HCEC 1CT (cell line): ENCODE measurements at regions not wholly inside any gene's neighbourhood (a gene's known extent, or its start where the extent isn't known, plus 50 kb on each side); places are given as distances from the start of the nearest gene placed in this dataset.

Experiments used
- DNase-seq: peaks from one replicate; pipeline ENCODE4 v3.0.0-alpha.2; 2017

DNA sequence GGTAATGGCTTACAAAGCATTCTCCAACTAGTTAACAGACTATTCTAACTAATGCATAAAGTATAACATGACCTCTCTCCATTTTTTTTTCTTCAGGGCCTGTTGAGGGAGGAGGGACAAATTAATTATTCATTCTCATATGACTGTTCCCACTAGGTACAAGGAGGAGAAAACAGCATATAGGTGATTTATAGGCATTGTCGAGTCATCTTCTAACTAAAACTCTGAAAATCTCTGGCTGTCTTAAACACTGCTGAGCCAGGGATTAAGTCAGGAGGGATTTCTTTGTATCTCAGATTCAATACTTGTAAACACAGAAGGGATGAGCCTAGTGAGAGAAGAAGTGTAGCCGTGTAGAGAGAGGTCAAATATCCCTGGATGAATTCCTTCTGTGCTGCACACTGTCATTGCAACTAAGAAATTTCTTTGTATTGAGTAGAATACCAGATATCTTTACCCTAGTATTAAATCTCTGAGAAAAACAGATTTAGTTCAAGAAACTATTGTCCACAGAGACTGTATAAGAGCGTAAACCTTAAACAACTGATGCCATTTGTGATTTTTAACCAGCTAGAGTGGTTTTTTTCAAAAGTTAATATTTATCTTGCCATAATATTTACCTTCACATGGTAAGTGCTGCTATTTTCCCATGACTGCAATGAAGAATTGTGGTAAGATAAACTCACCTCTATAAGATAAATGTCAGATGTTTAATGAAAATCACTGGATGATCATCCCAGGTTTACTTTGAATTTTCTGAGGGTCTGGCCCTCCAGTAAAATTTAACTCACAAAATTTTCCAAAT, 465.3 kb downstream of the RWDD3 start:
- DNase-seq = no peak

DNA sequence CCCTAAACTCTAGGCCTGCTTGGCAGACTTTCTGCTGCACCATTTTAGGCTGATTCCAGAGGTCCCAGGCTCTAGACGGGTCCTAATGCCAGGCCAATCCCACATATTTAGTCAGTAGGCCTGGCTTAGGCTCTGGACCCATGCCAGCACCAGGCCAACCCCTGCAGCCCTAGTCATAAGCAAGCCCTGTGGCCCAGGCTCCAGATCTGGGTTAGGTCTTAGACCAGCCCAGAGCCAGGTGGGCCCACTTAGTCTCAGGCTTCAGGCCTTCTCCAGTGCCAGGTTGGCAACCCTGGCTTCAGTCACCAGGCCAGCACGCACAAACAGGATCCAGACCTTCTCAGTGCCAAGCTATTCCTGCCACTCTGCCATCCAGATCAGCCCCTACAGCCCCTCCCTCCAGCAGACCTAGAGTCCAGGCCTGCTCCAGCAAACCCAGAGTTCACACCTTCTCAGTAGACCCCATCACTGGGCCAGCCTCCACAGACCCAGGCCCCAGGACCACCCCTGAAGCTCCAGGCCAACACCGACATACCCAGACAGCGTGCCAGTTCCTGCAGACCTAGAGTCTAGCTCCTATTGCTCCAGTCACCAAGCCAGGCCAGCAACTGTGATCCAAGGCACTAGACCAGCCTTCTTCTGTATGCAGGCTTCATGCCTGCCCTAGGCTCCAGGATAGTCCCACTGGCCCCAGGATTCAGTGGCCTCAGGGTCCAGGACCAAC, 467.6 kb downstream of the RWDD3 start:
- DNase-seq = no peak

DNA sequence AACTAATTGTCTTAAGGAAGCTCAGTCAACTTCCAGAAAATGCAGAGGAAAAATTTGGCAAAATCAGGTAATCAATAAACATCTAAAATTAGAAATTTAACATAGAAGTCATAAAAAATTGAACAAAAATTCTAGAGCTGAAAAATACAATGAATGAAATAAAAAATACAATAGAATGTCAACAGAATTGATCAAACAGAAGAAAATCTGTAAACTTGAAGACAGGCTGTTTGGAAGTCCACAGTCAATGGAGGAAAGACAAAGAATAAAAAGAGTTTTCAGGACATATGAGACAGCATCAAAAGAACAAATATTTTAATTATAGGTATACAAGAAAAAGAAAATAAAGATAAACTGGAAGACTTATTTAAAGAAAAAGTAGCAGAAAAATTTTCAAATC, 469.0 kb downstream of the RWDD3 start:
- DNase-seq = no peak

DNA sequence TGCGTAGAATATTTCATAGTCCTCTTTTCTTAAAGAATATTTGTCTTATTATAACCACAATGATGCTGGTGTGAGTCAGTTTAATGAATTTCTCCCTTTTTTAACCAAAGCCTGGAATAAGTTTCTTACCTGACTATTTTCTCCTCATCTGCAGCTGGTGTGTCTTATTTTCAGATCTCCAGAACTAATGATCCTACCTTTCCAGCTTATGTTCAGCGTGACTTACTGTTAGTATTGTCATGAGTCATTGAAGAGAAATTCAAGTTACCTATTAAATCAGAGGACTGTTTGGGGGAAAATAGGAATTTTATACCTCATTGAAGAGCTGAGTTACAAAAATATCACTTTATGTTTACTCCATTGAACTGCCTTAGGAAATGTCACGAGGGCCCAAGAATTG, 482.1 kb downstream of the RWDD3 start:
- no peak for DNase-seq

DNA sequence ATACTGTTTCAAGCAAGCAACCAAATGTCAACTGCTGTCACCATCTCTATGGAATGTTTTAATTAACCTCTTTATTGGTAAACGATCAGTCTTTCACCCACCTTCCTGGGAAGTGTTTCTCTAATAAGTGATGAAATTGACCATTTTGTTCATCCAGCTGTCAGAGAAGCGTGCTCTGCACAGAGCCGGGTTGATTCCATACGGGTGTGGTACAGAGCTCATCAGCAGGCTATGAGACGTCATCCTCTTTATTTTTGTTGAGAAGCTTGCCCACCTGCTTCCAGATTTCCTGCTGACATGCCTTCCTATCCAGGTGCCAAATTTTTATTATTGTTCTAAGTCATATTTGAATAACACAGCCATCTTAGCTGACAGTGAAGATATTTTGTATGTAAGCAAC, 482.5 kb downstream of the RWDD3 start:
- DNase-seq = no peak

DNA sequence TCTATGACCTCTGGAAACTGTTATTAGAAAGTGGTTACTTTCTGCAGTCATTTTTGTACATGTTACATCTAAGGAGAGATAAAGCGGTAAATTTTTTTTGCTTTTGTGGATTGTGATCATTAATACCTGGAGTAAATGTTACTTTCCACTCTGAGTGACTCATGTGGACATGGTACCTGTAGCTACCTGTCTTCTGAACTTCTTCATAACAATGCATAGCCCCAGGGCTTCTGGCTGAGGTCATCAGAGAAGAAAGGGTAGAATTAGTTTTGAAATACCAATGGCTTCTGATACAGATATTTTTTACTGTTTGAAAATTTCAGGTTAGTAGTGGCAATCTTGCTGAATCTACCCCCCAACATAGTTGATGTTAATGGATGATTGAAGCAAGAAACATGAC, 489.3 kb downstream of the RWDD3 start:
- no peak for DNase-seq

DNA sequence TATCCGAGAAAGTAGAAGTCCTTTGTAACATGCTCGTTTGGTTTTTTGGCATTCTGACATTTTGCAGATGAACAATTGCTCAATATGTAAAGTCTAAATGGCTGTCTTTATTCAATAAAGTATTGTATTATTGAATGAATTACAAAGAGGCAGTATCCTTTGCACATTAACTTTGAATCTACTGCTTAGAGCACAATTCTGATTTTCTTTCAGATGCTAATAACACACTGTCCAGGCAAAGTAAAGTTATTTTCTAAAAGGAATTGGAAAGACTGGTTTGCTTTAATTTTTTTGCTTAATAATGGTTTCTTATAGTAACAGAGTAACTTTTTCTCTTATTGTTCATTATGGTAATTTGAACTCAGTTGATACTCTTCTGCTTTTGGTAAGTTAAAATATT, 494.8 kb downstream of the RWDD3 start:
- DNase-seq = no peak

DNA sequence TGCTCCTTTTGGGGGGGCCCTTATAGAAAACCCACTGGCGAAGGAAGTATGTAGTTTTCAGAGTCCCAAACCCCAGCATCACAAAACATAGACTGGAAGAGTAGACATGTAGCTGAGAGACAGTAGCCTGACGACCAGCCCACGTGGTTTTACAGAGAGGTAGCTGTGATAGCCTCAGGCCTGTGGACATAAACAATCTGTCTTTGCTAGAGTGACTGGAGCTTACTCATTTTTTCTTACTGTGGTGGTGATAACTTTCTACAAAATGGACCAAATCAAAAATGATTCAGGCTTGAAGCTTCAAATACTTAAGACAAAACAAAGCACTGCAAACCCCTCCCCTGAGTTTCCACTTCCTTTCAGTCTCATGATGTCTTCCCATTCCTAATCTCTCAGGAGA, 497.0 kb downstream of the RWDD3 start:
- no peak for DNase-seq

DNA sequence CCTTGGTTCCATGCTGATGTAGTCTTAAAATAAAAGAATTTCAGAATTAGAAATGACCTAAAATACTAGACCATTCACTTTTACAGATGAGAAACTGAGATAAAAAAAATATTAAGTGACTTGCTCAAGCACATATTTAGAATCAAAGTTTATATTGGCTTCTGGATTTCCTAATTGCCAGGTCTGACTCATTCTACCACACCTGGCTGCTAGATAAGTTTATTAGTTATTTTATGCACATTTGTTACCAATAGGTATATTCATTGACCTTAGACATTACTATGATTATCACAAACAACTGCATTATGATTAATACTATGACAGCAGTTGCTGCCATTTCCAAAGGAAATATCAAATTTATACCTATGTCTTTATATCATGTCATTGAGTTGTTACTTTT, 497.5 kb downstream of the RWDD3 start:
- no peak for DNase-seq

DNA sequence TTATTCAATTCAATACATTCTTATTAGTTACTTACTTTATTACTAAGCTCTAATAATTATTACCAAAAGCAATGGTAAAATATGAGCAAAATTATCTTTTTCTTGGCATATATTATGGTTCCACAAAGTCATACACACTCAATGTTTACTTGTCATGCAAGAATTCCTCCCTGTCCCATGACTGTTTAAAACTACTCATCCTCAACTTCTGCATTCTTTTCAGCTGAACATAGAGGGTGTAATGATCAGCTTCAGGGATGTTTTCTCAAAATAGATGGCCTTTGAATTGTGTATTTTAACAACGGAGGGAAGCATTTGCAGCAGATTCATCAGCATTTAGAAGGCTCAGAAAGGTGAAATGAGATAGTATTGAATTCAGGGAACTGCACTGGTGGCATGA, 499.0 kb downstream of the RWDD3 start:
- no peak for DNase-seq

DNA sequence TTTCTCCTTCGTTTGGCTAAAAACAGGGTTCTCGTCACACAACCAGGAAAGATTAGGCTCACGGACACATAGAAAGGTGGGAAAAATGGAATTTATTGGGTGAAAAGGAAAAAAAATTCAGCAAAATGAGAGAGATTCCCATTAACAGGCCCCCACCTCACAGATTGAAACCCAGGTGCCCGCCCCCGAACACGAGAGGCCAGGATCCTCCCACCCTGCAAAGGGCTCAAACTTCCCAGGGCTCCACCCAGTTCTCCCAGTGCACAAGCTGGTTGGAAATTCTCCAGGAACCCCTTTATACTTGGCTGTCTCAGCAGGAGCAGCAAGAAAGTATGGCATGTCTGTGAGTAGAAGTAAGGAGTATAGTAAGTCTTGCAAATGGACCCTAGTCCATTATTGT, 499.7 kb downstream of the RWDD3 start:
- DNase-seq = no peak

DNA sequence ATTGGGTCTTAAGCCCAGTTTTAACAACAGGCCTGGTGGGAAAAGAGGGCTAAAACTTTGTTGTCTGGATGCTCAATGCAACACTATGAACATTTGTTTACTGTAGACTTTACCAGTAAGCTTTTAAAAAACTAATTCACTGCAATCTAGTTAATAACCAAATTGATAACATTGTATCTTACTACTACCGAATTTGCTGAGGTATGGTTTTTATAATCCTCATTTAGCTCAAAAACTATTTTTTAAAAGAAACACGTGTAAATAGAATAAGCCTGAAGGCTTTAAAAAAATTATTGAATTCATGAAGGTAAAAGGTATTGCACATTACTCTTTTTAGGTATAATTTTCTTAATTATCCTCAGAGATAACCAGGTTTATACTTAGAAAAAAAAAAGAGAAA, 500.6 kb downstream of the RWDD3 start:
- DNase-seq = no peak

DNA sequence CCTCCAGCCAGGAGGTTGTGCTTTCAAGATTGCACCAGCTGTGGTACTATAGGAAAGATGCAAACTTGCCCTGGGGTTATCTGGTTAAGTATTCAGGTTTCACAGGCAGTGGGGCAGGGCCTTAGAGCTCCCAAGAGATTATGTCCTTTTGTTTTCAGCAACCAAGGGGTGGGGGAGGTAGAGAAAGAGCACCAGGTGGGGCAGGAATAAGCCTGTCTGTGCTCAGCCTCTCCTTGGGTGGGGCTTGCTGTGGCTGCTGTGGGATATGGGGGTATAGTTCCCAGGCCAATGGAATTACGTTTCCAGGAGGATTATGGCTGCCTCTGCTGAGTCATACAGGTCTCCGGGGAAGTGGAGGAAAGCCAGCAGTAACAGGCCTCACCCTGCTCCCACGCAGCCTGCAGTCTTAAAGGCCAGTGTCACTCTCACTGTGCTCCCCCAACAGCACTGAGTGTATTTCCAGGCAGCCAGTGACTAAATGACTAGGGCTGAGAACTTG, 508.6 kb downstream of the RWDD3 start:
- no peak for DNase-seq

DNA sequence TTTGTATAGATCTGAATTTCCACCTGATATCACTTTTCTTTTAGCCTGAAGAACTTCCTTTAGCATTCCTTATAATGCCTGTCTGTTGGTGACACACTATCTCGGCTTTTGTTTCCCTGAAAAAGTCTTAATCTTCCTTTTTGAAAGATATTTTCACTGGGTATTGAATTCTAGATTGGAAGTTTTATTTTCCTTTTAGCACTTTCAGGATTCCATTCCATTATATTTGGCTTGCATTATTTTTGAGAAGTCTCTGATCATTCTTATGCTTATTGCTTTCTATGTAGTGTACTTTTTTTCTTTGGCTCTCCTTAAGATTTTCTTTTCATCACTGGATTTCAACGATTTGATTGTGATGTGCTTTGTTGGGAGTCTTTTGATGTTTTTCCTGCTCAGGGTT, 510.7 kb downstream of the RWDD3 start:
- DNase-seq = no peak

DNA sequence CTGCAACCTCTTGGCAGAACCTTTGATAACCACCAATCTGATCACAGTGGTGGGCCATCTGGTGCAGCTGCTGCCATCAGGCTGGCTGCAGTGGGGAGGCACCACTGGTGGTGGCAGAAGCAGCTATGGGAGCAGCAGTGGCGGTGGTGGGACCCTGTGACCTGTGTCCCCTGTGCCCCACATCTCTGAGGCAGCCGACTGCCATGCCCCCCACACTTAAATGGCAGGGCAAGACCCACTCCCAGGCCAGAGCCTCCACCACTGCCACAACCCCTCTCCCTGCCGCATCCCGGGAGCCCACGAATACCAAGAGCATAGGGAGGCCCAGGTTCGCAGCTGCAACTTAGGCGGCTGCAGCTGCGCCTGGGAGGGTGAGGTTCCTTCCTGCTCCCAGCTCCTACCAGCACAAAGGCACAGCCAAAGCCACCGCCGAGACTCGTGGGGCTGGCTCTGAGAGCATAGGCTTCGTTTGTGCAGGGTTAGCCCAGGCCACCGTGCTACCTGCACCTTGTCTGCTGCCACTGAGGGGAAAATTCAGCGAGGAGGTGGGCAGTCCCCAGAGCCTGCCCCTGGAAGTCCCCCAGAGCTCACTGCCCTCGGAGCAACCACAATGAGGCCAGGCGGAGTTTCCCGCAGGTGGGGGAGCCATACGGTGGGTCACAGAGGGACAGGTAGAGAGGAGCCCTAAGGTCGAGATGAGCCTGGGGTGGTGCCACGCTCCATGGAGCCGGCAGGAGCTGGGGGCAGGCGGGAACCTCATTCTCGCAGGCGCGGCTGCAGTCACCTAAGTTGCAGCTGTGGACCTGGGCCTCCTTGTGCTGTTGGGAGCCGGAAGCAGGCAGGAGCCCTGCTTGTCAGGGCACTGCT, 518.7 kb downstream of the RWDD3 start:
- no peak for DNase-seq

DNA sequence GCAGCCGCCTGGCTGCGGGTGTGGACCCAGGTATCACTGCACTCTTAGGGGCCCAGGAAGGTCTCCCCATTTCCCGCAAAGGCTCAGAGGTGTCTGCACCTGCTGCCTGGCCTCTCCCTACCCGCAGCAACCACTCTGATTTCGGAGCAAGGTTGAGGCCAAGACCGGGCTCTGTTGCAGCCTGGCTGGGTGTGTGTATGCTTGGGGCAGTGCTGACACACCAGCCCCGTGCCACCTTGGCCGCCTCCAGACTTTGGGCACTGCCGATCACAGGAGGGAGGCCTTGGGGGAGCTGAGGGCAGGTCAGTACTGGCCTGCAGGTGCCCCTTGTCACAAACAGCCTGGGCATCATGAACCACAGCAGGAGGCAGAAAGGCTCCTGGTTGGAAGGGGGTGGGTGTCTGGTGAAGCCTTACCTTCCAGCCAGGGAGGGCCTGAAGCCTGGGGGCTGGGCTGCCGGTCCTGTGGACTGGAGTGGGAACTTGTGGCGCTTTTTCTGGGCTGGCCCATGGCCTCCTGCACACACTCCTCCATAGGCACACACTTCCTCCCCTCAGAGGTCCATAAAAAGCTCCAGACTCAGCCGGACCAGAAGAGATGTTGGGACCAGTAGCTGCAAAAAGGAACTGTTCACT, 519.5 kb downstream of the RWDD3 start:
- no peak for DNase-seq

DNA sequence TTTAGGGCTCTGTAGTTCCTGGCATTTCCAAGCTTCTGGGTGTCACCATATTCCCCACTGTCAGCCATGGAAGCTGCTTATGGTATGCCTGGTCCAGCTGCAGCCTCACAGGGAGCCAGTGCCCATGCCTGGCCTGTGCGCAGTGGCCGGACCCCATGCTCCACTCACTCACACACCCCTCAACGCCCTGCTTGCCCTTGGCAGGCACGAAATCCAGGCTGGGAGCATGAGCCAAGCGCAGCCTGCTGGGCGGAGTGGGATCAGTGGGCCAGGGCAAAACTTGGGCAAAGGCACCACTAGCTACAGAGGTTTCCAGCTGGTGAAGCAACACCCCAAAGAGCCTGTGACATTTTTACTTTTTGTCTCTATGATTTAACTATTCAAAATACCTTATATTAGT, 520.4 kb downstream of the RWDD3 start:
- DNase-seq = no peak

DNA sequence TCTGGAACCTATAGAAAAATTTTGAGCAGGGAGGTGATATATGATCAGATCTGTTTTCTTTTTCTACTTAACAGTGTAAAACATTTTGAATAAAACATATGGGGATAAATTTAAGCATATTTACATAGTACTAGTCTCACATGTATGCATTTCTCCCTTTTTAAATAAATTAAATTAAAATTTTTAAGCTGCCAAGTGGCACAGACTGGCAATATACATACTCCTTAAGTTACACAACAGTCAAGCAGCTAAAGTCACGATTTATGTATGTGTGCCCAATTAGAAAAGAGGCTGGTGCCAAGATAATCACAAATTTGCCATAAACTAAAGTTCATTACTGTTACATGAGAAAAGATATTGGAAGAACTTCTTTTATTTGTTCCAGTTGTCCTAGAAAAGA, 532.0 kb downstream of the RWDD3 start:
- no peak for DNase-seq

DNA sequence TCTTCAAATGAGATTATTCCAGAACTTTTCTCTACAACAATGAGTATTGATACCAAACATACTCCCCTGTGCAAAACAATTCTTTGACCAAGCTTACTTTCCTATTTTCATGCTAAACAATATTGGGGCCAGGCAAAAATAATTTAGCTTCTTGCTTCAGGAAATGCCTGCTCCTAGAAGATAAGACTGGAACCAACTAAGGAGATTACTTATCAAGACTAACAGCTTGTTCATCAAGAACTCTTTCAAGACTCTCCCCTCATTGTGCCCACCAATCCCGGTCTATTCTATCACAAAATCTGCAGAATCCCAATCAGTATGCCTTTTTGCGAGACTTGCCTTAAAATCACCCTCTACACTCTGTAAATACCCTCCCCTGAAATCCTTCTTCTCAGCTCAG, 536.6 kb downstream of the RWDD3 start:
- DNase-seq = no peak

DNA sequence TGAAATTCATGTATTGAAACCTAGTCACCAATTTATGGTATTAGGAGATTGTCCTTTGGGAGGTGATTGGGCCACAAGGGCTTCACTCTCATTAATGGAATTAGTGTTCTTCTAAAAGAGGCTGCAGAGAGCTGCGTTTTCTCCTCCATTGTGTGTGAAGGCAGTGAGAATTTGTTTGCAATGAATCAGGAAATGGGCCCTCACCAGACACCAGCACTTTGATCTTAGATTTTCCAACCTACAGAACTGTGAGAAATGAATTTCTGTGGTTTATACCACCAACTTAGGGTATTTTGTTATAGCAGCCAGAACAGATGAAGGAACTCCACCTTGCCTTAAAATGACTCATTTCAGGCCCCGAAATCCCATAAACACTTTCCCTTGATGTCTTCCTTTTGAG, 544.2 kb downstream of the RWDD3 start:
- DNase-seq = no peak

DNA sequence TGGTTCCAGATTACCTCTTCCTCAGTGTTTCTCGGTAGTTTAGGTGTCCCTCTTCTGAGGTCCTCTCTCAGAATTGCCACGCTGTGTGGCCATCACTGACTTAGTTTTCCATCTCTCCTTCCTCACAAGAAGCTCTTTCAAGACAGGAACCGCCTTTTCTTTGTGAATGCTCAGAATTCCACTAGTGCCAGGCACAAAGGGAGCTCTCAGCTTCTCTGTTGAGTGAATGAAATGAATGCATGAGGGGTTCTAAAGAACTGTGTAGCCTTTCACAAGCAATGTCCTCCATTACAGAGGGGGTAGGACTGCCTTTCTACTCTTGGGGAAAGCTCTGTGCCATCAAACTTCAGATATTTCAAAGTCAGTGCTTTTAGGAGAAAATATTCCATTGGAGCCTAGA, 546.8 kb downstream of the RWDD3 start:
- DNase-seq = no peak

DNA sequence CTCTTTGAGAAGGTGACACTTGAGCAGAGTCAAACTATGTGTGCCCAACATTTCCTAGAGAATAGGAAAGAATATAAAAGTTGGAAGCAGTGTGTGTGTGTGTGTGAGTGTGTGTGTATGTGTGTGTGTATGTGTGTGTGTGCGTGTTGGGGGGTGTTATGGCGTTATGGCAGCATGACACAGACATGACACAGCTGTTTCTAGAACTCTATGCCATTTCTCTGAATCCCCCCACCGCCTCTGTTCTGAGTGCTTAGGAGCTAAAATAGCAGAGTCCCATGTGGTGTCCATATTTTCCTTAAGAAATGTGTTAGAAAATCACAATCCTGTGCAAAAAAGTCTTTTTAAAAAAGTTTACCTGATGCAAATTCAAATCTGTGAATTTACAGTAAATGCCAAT, 556.1 kb downstream of the RWDD3 start:
- DNase-seq = no peak

DNA sequence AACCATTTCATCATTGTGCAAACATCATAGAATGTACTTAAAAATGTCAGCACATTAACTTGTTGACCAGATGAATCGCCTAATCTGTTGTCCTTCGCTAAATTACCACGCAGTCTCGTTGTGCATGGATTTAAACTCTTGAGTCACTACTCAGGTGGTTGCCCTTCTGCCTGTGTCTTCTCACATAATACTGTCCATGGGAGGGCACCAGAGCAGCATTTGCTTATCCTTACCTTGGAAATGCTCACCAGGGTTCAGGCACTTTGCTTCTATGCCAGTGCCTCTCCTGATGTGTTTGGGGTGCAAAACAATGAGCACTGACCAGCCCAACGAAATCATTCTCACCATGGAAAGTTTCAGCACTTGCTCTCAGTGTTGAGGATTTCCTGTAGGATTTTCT, 559.9 kb downstream of the RWDD3 start:
- no peak for DNase-seq
